ENCODE measurements at regions not wholly inside any gene's neighbourhood (a gene's known extent, or its start where the extent isn't known, plus 50 kb on each side); places are given as distances from the start of the nearest gene placed in this dataset.

DNA sequence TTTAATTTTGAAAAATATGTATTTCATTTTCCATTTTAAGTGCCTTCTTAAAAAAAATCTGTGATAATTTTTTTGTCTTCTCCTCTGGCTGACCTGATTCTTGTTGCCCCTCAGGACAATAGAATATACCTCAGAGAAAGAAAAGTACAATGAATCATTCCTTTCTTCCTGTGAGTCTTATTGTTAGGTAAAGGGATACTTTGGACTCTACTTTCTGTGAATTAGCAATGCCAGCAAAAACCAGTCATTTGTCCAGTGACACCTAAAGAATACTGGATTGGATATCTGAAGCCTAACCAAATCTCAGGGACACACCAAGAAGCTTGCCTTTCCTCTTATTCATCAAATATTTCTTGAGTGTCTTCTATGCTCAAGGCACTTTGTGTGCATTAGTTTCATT, 102.1 kb downstream of the AREG start:
- TF ChIP-seq, protein P1, sequence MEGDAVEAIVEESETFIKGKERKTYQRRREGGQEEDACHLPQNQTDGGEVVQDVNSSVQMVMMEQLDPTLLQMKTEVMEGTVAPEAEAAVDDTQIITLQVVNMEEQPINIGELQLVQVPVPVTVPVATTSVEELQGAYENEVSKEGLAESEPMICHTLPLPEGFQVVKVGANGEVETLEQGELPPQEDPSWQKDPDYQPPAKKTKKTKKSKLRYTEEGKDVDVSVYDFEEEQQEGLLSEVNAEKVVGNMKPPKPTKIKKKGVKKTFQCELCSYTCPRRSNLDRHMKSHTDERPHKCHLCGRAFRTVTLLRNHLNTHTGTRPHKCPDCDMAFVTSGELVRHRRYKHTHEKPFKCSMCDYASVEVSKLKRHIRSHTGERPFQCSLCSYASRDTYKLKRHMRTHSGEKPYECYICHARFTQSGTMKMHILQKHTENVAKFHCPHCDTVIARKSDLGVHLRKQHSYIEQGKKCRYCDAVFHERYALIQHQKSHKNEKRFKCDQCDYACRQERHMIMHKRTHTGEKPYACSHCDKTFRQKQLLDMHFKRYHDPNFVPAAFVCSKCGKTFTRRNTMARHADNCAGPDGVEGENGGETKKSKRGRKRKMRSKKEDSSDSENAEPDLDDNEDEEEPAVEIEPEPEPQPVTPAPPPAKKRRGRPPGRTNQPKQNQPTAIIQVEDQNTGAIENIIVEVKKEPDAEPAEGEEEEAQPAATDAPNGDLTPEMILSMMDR (optimal IDR thresholded peaks at IDR 0.05 in 1 of 3, IDR thresholded peaks at IDR 0.05 in 1 of 3, conservative IDR thresholded peaks at IDR 0.05 in 1 of 3; ENCODE audit: extremely low read depth in 1 of 3, insufficient read depth in 2 of 3, low read length in 3 of 3) = no peak
- no peak for TF ChIP-seq EZH2 (IDR thresholded peaks at IDR 0.05; ENCODE audit: low read length)
